GM23248 (cell line): ENCODE measurements at regions not wholly inside any gene's neighbourhood (a gene's known extent, or its start where the extent isn't known, plus 50 kb on each side); places are given as distances from the start of the nearest gene placed in this dataset.

Experiments
- DNase-seq: peaks from one replicate; pipeline ENCODE4 v3.0.0-alpha.2; 2015
- H2AFZ ChIP-seq: fragments of 200-600 bp; sonication (generic); 2 replicates; pipeline ENCODE4 v1.6.1; 2016; ENCODE audit warnings: antibody characterized with exemption
- H3F3A ChIP-seq: fragments of 200-600 bp; sonication (generic); 2 replicates; pipeline ENCODE4 v1.6.1; 2016; ENCODE audit warnings: mild to moderate bottlenecking, antibody characterized with exemption, mixed run types; ENCODE audit not compliant: insufficient read depth
- H3K27ac ChIP-seq: fragments of 200-600 bp; sonication (generic); 2 replicates; pipeline ENCODE4 v1.5.1; 2016; ENCODE audit warnings: mild to moderate bottlenecking
- H3K27me3 ChIP-seq: fragments of 200-600 bp; sonication (generic); replicated peaks from 2 replicates; pipeline ENCODE4 v1.6.1; 2016; ENCODE audit warnings: mild to moderate bottlenecking; ENCODE audit not compliant: insufficient read depth
- H3K36me3 ChIP-seq: fragments of 200-600 bp; sonication (generic); 2 replicates; pipeline ENCODE4 v1.6.1; 2016; ENCODE audit warnings: low read depth, mild to moderate bottlenecking
- H3K4me1 ChIP-seq: fragments of 200-600 bp; sonication (generic); 2 replicates; pipeline ENCODE4 v1.6.1; 2016; ENCODE audit warnings: mild to moderate bottlenecking; ENCODE audit not compliant: insufficient read depth
- H3K4me2 ChIP-seq: fragments of 200-600 bp; sonication (generic); one replicate; pipeline ENCODE4 v1.6.1; 2016; ENCODE audit warnings: mild to moderate bottlenecking; ENCODE audit not compliant: unreplicated experiment
- H3K4me3 ChIP-seq: fragments of 200-600 bp; sonication (generic); 2 replicates; pipeline ENCODE4 v1.5.1; 2016; ENCODE audit warnings: mild to moderate bottlenecking
- H3K79me2 ChIP-seq: fragments of 200-600 bp; sonication (generic); 2 replicates; pipeline ENCODE4 v1.6.1; 2016; ENCODE audit warnings: mild to moderate bottlenecking; ENCODE audit not compliant: insufficient read depth
- H3K9ac ChIP-seq: fragments of 200-600 bp; sonication (generic); 2 replicates; pipeline ENCODE4 v1.6.1; 2016; ENCODE audit warnings: mild to moderate bottlenecking
- H3K9me2 ChIP-seq: fragments of 200-600 bp; sonication (generic); 2 replicates; pipeline ENCODE4 v1.6.1; 2016; ENCODE audit warnings: mixed run types, mild to moderate bottlenecking, moderate library complexity; ENCODE audit not compliant: insufficient read depth
- H3K9me3 ChIP-seq: fragments of 200-600 bp; sonication (generic); one replicate; pipeline ENCODE4 v1.6.1; 2017; ENCODE audit warnings: low read depth
- H4K20me1 ChIP-seq: fragments of 200-600 bp; sonication (generic); 2 replicates; pipeline ENCODE4 v1.6.0; 2016; ENCODE audit not compliant: insufficient read depth
- EZH2 ChIP-seq: fragments of 200-600 bp; sonication (generic); IDR thresholded peaks from 2 replicates; pipeline ENCODE4 v1.6.1; 2018; ENCODE audit warnings: antibody characterized with exemption, mild to moderate bottlenecking; ENCODE audit not compliant: insufficient read depth, poor library complexity, severe bottlenecking
- EZH2phosphoT487 ChIP-seq: fragments of 200-600 bp; sonication (generic); IDR thresholded peaks from 2 replicates; pipeline ENCODE4 v1.6.1; 2018; ENCODE audit warnings: antibody characterized with exemption, moderate library complexity, mild to moderate bottlenecking, low read depth; ENCODE audit not compliant: insufficient read depth
- WGBS, 2 experiments: methylation state at CpG; one replicate each; pipeline ENCODE4 v1.1.6; 2015 to 2017; ENCODE audit warnings: low lambda C conversion rate in 2 of 2, low coverage in 1 of 2; ENCODE audit errors: missing lambda C conversion rate in 2 of 2; 5-methylcytosine and 5-hydroxymethylcytosine counted together
- in situ Hi-C: fragments of 300-500 bp; cut with MboI; formaldehyde crosslinking; loops from 2 replicates; pipeline ENCODE4 v1.15.0; 2020

GRCh38 chr11:106159836-106160235 lies 82.4 kb downstream of the AASDHPPT start:
- H3K27me3 ChIP-seq = no peaks in the 10 kb centered on the region
- no peaks in the 10 kb centered on the region for H3K9me3 ChIP-seq
- no peak overlapping the region for H3K27ac ChIP-seq
- H3K4me2 ChIP-seq = peak overlapping the region; percentile 19
- peak; percentile 70 for DNase-seq
- H2AFZ ChIP-seq = peak overlapping the region; percentile 71; the same call in 1 of the 2 replicates
- no peaks in the 10 kb centered on the region for H3K79me2 ChIP-seq
- no peaks in the 10 kb centered on the region; the same call in 1 of the 2 replicates for H3F3A ChIP-seq
- no peaks in the 10 kb centered on the region for H3K9me2 ChIP-seq
- peaks cover 2% of the 10 kb centered on the region; the same call in 1 of the 2 replicates for H3K4me1 ChIP-seq
- TF ChIP-seq EZH2phosphoT487 (no peak), EZH2 (no peak)
- no peaks in the 10 kb centered on the region for H4K20me1 ChIP-seq
- H3K9ac ChIP-seq = no peak overlapping the region
- H3K4me3 ChIP-seq = 0 out of 2 replicates have a peak overlapping the region, but pooled peaks have one; percentile 58
- H3K36me3 ChIP-seq = no peaks in the 10 kb centered on the region
- in situ Hi-C loops = loop anchor here (25.0 kb wide), 2 partner anchors 427 to 852 kb away; partner anchors contain the start of gene GUCY1A2

GRCh38 chr11:106160494-106160893 lies 83.0 kb downstream of the AASDHPPT start:
- Histone ChIP-seq H3K27me3 (no peaks in the 10 kb centered on the region), H3K36me3 (no peaks in the 10 kb centered on the region), H3K9me2 (no peaks in the 10 kb centered on the region), H3K9ac (0 out of 2 replicates have a peak overlapping the region, but pooled peaks have one; percentile 12), H3K79me2 (no peaks in the 10 kb centered on the region), H3K9me3 (no peaks in the 10 kb centered on the region), H3K27ac (no peak overlapping the region), H4K20me1 (no peaks in the 10 kb centered on the region), H3F3A (no peaks in the 10 kb centered on the region; the same call in 1 of the 2 replicates), H3K4me3 (peak overlapping the region; percentile 58), H3K4me2 (peak overlapping the region; percentile 19), H3K4me1 (peaks cover 2% of the 10 kb centered on the region; the same call in 1 of the 2 replicates), H2AFZ (peak overlapping the region; percentile 71)
- in situ Hi-C loops = loop anchor here (25.0 kb wide), 2 partner anchors 427 to 852 kb away; partner anchors contain the start of gene GUCY1A2
- TF ChIP-seq EZH2 (no peak), EZH2phosphoT487 (no peak)
- peak; percentile 27 for DNase-seq
- WGBS, 2 experiments = 44 to 53% methylated on average over 7 of the region's 7 CpGs

- Histone ChIP-seq H3K9me2 (no peaks in the 10 kb centered on the region), H3K4me2 (no peak overlapping the region), H4K20me1 (no peaks in the 10 kb centered on the region), H2AFZ (no peak overlapping the region), H3K4me3 (no peak overlapping the region), H3K36me3 (no peaks in the 10 kb centered on the region), H3K27ac (no peak overlapping the region), H3K27me3 (no peaks in the 10 kb centered on the region), H3K4me1 (0 out of 2 replicates have a peak, but pooled peaks cover 2% of the 10 kb centered on the region), H3K79me2 (no peaks in the 10 kb centered on the region), H3K9me3 (no peaks in the 10 kb centered on the region), H3F3A (no peaks in the 10 kb centered on the region), H3K9ac (no peak overlapping the region)
- in situ Hi-C loops = loop anchor here (25.0 kb wide), 2 partner anchors 425 to 850 kb away; partner anchors contain the start of gene GUCY1A2
- DNase-seq = peak; percentile 9
- no peak for TF ChIP-seq EZH2
- no peak for TF ChIP-seq EZH2phosphoT487
- 28 to 53% methylated on average over 3 of the region's 3 CpGs for WGBS, 2 experiments
Measured at GRCh38 chr11:106161775-106162634, 84.5 kb downstream of the AASDHPPT start.

GRCh38 chr11:106167085-106167484 lies 89.6 kb downstream of the AASDHPPT start:
- no peaks in the 10 kb centered on the region for H3F3A ChIP-seq
- no peaks in the 10 kb centered on the region for H4K20me1 ChIP-seq
- TF ChIP-seq EZH2phosphoT487 (no peak), EZH2 (no peak)
- DNase-seq = no peak
- H3K36me3 ChIP-seq = no peaks in the 10 kb centered on the region
- no peaks in the 10 kb centered on the region for H3K9me3 ChIP-seq
- H3K27me3 ChIP-seq = no peaks in the 10 kb centered on the region
- in situ Hi-C loops = loop anchor here (25.0 kb wide), 2 partner anchors 420 to 845 kb away; partner anchors contain the start of gene GUCY1A2
- H3K79me2 ChIP-seq = no peaks in the 10 kb centered on the region
- no peak overlapping the region for H3K27ac ChIP-seq
- no peak overlapping the region for H3K9ac ChIP-seq
- H3K4me2 ChIP-seq = no peak overlapping the region
- H3K4me3 ChIP-seq = no peak overlapping the region
- no peak overlapping the region for H2AFZ ChIP-seq
- H3K9me2 ChIP-seq = no peaks in the 10 kb centered on the region
- H3K4me1 ChIP-seq = no peaks in the 10 kb centered on the region
